ENCODE measurements at regions not wholly inside any gene's neighbourhood (a gene's known extent, or its start where the extent isn't known, plus 50 kb on each side); places are given as distances from the start of the nearest gene placed in this dataset.

GRCh38 chrX:39018541-39018940, 217.3 kb downstream of the MID1IP1 start:
- ChIA-PET CTCF (ENCODE audit: low intra/inter-chr PET ratio) (no interaction called here), POLR2A (no interaction called here)
- H3K9me3 ChIP-seq (replicated peaks; ENCODE audit: control insufficient read depth, insufficient read depth, low read depth, low read length) = no peaks in the 10 kb centered on the region
- no TSS peak for BruUV-seq (replicated peaks)
- DNase-seq (ENCODE audit: extremely low read depth in 1 of 4, low spot score in 3 of 4) (no peak), ATAC-seq (no peak), FAIRE-seq (no peak)
- 0% methylated on average over 3 of the region's 3 CpGs for WGBS (ENCODE audit: insufficient coverage, low coverage, missing lambda C conversion rate)
- intact Hi-C loops (cut with micrococcal nuclease) (no loop called here), in situ Hi-C loops (cut with MboI) (no loop called here)
- no peaks in the 10 kb centered on the region for H3K9me1 ChIP-seq (ENCODE audit: control insufficient read depth, insufficient read depth, low read length)
- no peak overlapping the region for H3K9ac ChIP-seq (ENCODE audit: insufficient read depth in 1 of 2, low read depth in 2 of 2, low read length in 2 of 2)
- H3K4me2 ChIP-seq (ENCODE audit: insufficient read depth, low read length) = no peak overlapping the region
- no peaks in the 10 kb centered on the region for H3K4me1 ChIP-seq (replicated peaks in 1 of 2; ENCODE audit: control insufficient read depth in 2 of 2, insufficient read depth in 2 of 2, low read length in 2 of 2)
- no peak overlapping the region for H3K27ac ChIP-seq (ENCODE audit: extremely low read depth, low read depth, low read length)
- no peaks in the 10 kb centered on the region for H4K20me1 ChIP-seq (replicated peaks; ENCODE audit: control insufficient read depth, insufficient read depth, low read length)
- H3K79me2 ChIP-seq (ENCODE audit: control insufficient read depth, insufficient read depth, low read length) = no peaks in the 10 kb centered on the region
- no peaks in the 10 kb centered on the region for H3K36me3 ChIP-seq (ENCODE audit: control insufficient read depth, insufficient read depth, low read length)
- H3K4me3 ChIP-seq = no peak overlapping the region
- H2AFZ ChIP-seq (ENCODE audit: low read depth, low read length) = no peak overlapping the region
- no peaks in the 10 kb centered on the region for H3K27me3 ChIP-seq (ENCODE audit: control insufficient read depth in 2 of 2, insufficient read depth in 2 of 2, low read length in 2 of 2)
- TF ChIP-seq USF2 (CRISPR knock-in tag; IDR thresholded peaks at IDR 0.05) = no peak
- no peak for TF ChIP-seq ZNF507 (tag; conservative IDR thresholded peaks at IDR 0.05)
- no peak for TF ChIP-seq IRF2 (CRISPR knock-in tag; IDR thresholded peaks at IDR 0.05)
- TF ChIP-seq FOS (IDR thresholded peaks at IDR 0.05; ENCODE audit: extremely low read depth, insufficient read length) = no peak
- TF ChIP-seq TBL1XR1 (IDR thresholded peaks at IDR 0.05; ENCODE audit: low read length in 2 of 2) = no peak
- no peak for TF ChIP-seq ZNF41 (CRISPR knock-in tag; conservative IDR thresholded peaks at IDR 0.05)
- no peak for TF ChIP-seq CHD1 (IDR thresholded peaks at IDR 0.05; ENCODE audit: low read length)
- no peak for TF ChIP-seq PHF21A (IDR thresholded peaks at IDR 0.05; ENCODE audit: borderline replicate concordance, low read depth)
- TF ChIP-seq MECOM (CRISPR knock-in tag; IDR thresholded peaks at IDR 0.05) = no peak
- no peak for TF ChIP-seq POLR3A (IDR thresholded peaks at IDR 0.05; ENCODE audit: borderline replicate concordance, extremely low read depth, insufficient read depth, insufficient read length)
- no peak for TF ChIP-seq KAT8 (IDR thresholded peaks at IDR 0.05; ENCODE audit: low read depth)
- TF ChIP-seq ZNF609 (CRISPR knock-in tag; IDR thresholded peaks at IDR 0.05; ENCODE audit: borderline replicate concordance) = no peak
- no peak for TF ChIP-seq ZNF695 (CRISPR knock-in tag; IDR thresholded peaks at IDR 0.05)
- TF ChIP-seq HBP1 (CRISPR knock-in tag; IDR thresholded peaks at IDR 0.05) = no peak
- TF ChIP-seq XRCC4 (IDR thresholded peaks at IDR 0.05; ENCODE audit: extremely low read depth, insufficient read depth, insufficient read length) = no peak
- no peak for TF ChIP-seq ZNF445 (CRISPR knock-in tag; IDR thresholded peaks at IDR 0.05; ENCODE audit: low read depth)
- TF ChIP-seq FIP1L1 (IDR thresholded peaks at IDR 0.05; ENCODE audit: low read depth, low read length, poor library complexity, severe bottlenecking) = no peak
- TF ChIP-seq TAF15 (IDR thresholded peaks at IDR 0.05; ENCODE audit: low read depth, low read length) = no peak
- no peak for TF ChIP-seq PURB (CRISPR knock-in tag; IDR thresholded peaks at IDR 0.05; ENCODE audit: low read depth)
